ENCODE measurements at regions not wholly inside any gene's neighbourhood (a gene's known extent, or its start where the extent isn't known, plus 50 kb on each side); places are given as distances from the start of the nearest gene placed in this dataset.
"Not testable (repeated sequence)": the region's sequence is repeated elsewhere in the genome, so short reads cannot be mapped to it uniquely, and the experiment has no call there.

- no peak for DNase-seq (ENCODE audit: low read depth, low spot score)
These were observed 344.5 kb downstream of the LRATD1 start for GRCh38 chr2:14977021-14977420.

- no peak for DNase-seq (ENCODE audit: low read depth, low spot score)
These were observed 346.3 kb downstream of the LRATD1 start for GRCh38 chr2:14978845-14979244.

DNA sequence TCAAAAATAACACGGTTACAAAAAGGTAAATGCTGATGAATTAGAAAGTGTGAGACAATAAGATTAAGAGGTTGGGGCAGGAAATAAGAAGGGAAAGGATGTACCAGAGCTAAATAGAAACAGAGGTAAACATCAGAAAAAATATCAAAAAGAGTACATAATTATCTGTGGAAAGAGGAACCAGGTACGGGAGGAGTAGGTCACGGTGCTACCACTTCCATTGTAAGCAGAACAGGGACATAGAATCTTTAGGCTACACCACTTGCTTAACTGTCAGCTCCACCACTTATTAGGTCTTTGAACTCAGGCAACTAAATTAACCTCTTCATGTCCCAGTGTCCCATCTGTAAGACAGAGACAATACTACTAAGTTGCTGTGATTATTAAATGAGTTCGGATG, 350.3 kb downstream of the LRATD1 start:
- DNase-seq (ENCODE audit: low read depth, low spot score): no peak

DNA sequence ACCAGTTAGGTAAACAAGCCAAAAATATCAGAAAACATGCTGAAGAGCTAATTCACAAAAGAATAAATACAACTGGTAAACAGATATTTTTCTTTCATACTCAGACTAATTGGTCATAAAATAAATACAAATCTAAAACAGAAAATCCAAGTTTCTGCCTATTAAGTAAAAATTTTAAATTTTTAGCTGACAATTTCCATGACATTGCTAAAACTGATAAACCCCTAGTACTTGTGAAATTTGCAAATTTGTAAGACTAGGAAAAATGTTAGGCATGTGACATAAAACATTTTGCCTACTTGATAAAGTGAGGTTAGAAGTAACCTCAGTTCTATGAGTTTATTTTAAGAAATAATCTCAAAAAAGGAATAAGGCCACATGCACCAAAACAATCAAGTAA, 356.1 kb downstream of the LRATD1 start:
- DNase-seq (ENCODE audit: low read depth, low spot score): no peak

DNA sequence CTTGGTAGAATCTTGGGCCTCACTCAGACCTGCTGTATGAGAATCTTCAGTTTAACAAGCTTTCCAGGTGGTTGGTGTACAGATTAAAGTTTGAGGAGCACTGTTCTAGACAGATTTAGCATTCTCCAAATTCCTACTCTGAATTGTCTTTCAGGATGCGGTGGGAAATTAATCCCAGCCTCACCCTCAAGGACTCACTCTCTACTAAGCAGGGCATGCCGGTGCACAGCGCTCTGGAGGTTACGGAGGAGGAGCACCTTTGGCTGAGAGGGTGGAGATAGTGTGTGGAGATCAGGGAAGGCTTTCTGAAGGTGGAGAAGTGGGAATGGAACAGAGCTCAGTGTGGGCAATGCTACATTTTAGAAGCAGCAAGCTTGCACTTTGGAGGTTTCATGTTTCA, 359.2 kb downstream of the LRATD1 start:
- DNase-seq (ENCODE audit: low read depth, low spot score): no peak

- no peak for DNase-seq (ENCODE audit: low read depth, low spot score)
These were observed 362.2 kb downstream of the LRATD1 start for GRCh38 chr2:14994721-14995120.

DNA sequence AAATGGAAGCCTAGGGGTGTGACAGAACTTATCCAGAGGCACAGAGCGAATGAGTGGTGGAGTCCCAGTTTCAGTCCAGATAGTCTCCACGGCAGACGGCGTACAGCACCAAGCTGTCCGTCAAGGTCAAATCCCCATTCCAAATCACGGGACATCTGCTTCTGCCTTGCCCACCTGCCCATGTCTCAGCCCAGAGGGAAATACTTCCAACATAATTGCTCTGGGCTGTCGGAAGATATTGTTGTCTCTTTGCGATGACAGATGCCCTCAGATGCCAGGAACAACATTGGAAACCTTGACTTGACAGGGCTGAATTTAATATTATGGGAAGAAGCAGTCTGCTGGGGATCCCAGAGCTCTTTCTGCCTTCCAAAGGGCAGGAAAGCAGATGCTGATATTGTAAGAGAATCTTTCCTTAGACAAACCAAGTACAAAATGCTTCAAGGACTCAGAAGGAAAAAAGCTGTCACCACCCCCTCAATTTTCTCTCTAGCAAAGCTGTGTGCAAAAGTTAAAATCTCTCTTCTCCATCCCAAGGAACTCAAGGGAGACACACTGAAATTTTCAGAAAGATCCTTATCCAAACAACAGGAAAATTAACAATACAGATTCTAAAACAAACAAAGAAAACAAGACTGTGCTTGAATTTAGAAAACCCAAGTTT, 364.0 kb downstream of the LRATD1 start:
- DNase-seq (ENCODE audit: low read depth, low spot score): no peak

DNA sequence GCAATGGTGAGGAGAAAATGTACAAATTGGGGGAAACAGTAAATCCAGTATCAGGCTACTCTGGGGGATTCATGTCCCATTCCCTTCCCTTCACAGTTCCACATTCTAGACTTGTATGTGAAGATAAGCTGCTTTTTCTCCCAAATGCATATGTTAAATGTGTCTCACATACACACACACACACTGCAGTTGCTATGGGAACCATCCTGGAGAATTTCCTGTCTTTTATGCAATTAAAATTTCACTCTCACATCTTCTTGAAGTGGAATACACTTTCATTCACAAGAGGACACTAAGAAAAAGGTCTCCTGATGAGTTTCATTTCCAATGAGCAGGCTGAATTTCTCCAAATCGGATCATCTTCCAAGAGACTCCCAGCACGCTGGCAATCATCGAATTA, 366.0 kb downstream of the LRATD1 start:
- DNase-seq (ENCODE audit: low read depth, low spot score): no peak

GRCh38 chr2:14999114-14999661, 366.7 kb downstream of the LRATD1 start:
- DNase-seq (ENCODE audit: low read depth, low spot score): no peak

GRCh38 chr2:15002519-15002918, 370.0 kb downstream of the LRATD1 start:
- DNase-seq (ENCODE audit: low read depth, low spot score): not testable (repeated sequence)

DNA sequence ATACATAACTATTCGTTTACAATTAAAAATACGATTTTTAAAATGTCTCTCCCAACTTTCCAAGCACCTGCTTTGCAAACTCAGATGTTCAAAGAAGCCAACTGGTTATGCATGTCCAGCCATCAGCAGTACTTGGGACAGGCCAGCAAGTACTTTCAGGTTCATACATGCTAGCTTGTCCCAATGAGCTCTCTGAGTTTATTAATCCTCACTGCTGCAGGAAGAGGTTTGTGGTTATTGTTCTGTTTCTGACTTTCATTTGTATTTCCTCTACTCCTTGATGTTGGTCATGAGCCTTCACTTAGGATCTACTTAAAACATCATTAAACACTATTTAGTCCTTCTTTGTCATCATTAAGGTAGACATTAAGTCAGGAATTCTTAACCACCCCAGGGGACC, 374.1 kb downstream of the LRATD1 start:
- DNase-seq (ENCODE audit: low read depth, low spot score): no peak

GRCh38 chr2:15009681-15010080, 377.2 kb downstream of the LRATD1 start:
- DNase-seq (ENCODE audit: low read depth, low spot score): no peak

- no peak for DNase-seq (ENCODE audit: low read depth, low spot score)
These were observed 377.8 kb downstream of the LRATD1 start for GRCh38 chr2:15010346-15010745.

DNA sequence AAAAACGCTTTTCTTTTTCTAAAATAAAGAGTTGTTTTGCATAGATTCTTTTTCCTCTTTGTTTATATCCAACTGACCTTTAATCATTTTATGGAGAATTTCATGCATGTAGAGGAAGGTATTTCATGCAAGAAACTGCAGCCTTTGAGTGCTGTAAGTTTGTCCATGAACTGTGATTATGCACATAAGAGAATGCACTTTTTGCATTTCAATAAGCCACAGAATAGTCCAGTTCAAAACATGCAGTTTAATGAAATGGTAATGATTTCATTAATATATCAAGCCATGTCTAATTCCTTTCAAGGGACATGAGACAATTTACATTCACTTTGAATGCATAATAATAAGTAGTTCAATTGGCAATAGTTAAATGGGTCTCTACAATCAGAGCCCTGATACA, 386.3 kb downstream of the LRATD1 start:
- DNase-seq (ENCODE audit: low read depth, low spot score): no peak

- DNase-seq (ENCODE audit: low read depth, low spot score): no peak
These were observed 390.7 kb downstream of the LRATD1 start for GRCh38 chr2:15023221-15023620.

GRCh38 chr2:15028406-15028805, 395.9 kb downstream of the LRATD1 start:
- no peak for DNase-seq (ENCODE audit: low read depth, low spot score)

- DNase-seq (ENCODE audit: low read depth, low spot score): no peak
These were observed 399.3 kb downstream of the LRATD1 start for GRCh38 chr2:15031745-15032240.

GRCh38 chr2:15034246-15034645, 401.7 kb downstream of the LRATD1 start:
- DNase-seq (ENCODE audit: low read depth, low spot score): no peak

- DNase-seq (ENCODE audit: low read depth, low spot score): no peak
These were observed 402.3 kb downstream of the LRATD1 start for GRCh38 chr2:15034860-15035259.

- DNase-seq (ENCODE audit: low read depth, low spot score): no peak
These were observed 406.1 kb downstream of the LRATD1 start for GRCh38 chr2:15038366-15039364.

DNA sequence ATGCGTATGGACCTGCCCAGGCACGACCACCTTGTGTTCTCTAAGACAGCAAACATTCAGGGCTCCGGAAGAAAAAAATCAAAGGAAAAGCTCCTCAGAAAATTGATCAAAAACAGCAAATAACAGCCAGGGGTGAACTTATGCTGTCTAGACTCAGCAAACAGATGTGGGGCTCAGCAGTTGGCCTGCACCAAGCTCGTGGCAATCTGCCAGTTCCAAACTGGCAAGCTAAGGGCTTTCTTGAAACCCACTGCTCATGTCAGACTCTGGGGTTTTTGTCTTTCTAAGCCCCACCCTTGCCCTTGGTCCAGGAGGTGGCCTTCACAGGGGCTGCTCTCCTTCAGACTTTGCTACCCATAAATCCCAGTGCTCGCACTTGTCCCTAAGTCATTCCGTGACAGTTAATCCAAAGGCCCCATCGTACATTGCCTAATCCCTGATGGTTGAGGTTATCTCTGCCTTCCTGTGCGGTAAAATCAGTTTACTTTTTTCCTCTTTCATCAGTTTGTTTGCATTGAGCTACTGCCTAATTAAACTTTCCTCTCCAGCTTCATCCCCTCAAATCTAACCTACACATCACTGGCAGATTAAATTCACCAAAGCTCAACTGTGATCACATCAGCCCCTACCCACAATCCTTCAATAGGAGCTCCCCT, 408.0 kb downstream of the LRATD1 start:
- DNase-seq (ENCODE audit: low read depth, low spot score): no peak

- no peak for DNase-seq (ENCODE audit: low read depth, low spot score)
These were observed 408.9 kb downstream of the LRATD1 start for GRCh38 chr2:15041429-15041837.
